Stimulated activated CD8-positive, alpha-beta memory T cell treated with anti-CD3 and anti-CD28 coated beads, Interleukin-15, amount 100 ng/mL, for 24 hours (primary cell): ENCODE measurements at regions not wholly inside any gene's neighbourhood (a gene's known extent, or its start where the extent isn't known, plus 50 kb on each side); places are given as distances from the start of the nearest gene placed in this dataset.
"Not testable (repeated sequence)": the region's sequence is repeated elsewhere in the genome, so short reads cannot be mapped to it uniquely, and the experiment has no call there.

ENCODE experiments used
- DNase-seq: peaks from one replicate; pipeline ENCODE4 v3.0.0-alpha.2; 2020; ENCODE audit warnings: low read depth

- DNase-seq = no peak
These were observed 197.6 kb upstream of the MEF2C start for GRCh38 chr5:89080467-89081116.

GRCh38 chr5:89072842-89073672, 190.1 kb upstream of the MEF2C start:
- no peak for DNase-seq

- DNase-seq = no peak
These were observed 189.0 kb upstream of the MEF2C start for GRCh38 chr5:89071941-89072331.

GRCh38 chr5:89071101-89071940, 188.3 kb upstream of the MEF2C start:
- no peak for DNase-seq

GRCh38 chr5:89069591-89069990, 186.6 kb upstream of the MEF2C start:
- no peak for DNase-seq

- DNase-seq = no peak
These were observed 184.4 kb upstream of the MEF2C start for GRCh38 chr5:89067362-89067761.

- no peak for DNase-seq
These were observed 182.9 kb upstream of the MEF2C start for GRCh38 chr5:89065919-89066318.

- DNase-seq = no peak
These were observed 181.8 kb upstream of the MEF2C start for GRCh38 chr5:89064736-89065135.

- DNase-seq = no peak
These were observed 181.1 kb upstream of the MEF2C start for GRCh38 chr5:89064054-89064453.

- no peak for DNase-seq
These were observed 177.8 kb upstream of the MEF2C start for GRCh38 chr5:89060768-89061167.

- no peak for DNase-seq
These were observed 176.3 kb upstream of the MEF2C start for GRCh38 chr5:89059274-89059673.

- DNase-seq = no peak
These were observed 172.7 kb upstream of the MEF2C start for GRCh38 chr5:89055695-89056085.

- DNase-seq = no peak
These were observed 172.2 kb upstream of the MEF2C start for GRCh38 chr5:89055015-89055694.

GRCh38 chr5:89053547-89053946, 170.6 kb upstream of the MEF2C start:
- DNase-seq = no peak

GRCh38 chr5:89050062-89050461, 167.1 kb upstream of the MEF2C start:
- DNase-seq = not testable (repeated sequence)

- DNase-seq = no peak
These were observed 164.6 kb upstream of the MEF2C start for GRCh38 chr5:89047571-89047970.

- DNase-seq = no peak
These were observed 162.2 kb upstream of the MEF2C start for GRCh38 chr5:89045216-89045615.

- DNase-seq = no peak
These were observed 161.8 kb upstream of the MEF2C start for GRCh38 chr5:89044674-89045200.

GRCh38 chr5:89043676-89044075, 160.7 kb upstream of the MEF2C start:
- no peak for DNase-seq

GRCh38 chr5:89042746-89043145, 159.8 kb upstream of the MEF2C start:
- DNase-seq = no peak

GRCh38 chr5:89041976-89042375, 159.0 kb upstream of the MEF2C start:
- DNase-seq = no peak

GRCh38 chr5:89041249-89041779, 158.3 kb upstream of the MEF2C start:
- DNase-seq = no peak
